NCI-H146 treated with DMSO at 0.1 percent for 48 hours (cell line): ENCODE measurements at regions not wholly inside any gene's neighbourhood (a gene's known extent, or its start where the extent isn't known, plus 50 kb on each side); places are given as distances from the start of the nearest gene placed in this dataset.

ENCODE experiments used
- DNase-seq: peaks from one replicate; lab custom pipeline; 2025; ENCODE audit not compliant: unreplicated experiment; lab: John Stamatoyannopoulos, UW

- DNase-seq, result no peak
Observed at GRCh38 chr6:6376845-6377244, 56.4 kb upstream of the F13A1 start.

- DNase-seq, result no peak
Observed at GRCh38 chr6:6377621-6378020, 57.2 kb upstream of the F13A1 start.

GRCh38 chr6:6379573-6379972 is 59.1 kb upstream of the F13A1 start:
- no peak for DNase-seq

GRCh38 chr6:6384520-6384919 is 64.1 kb upstream of the F13A1 start:
- no peak for DNase-seq

GRCh38 chr6:6386010-6386409 is 65.5 kb upstream of the F13A1 start:
- DNase-seq, result no peak

GRCh38 chr6:6390849-6391602 is 70.6 kb upstream of the F13A1 start:
- no peak for DNase-seq

GRCh38 chr6:6392214-6393068 is 72.0 kb upstream of the F13A1 start:
- no peak for DNase-seq

- no peak for DNase-seq
Observed at GRCh38 chr6:6393069-6393529, 72.6 kb upstream of the F13A1 start.

- DNase-seq, result no peak
Observed at GRCh38 chr6:6395581-6396197, 75.2 kb upstream of the F13A1 start.

GRCh38 chr6:6397842-6398241 is 77.4 kb upstream of the F13A1 start:
- no peak for DNase-seq

GRCh38 chr6:6399568-6399967 is 79.1 kb upstream of the F13A1 start:
- DNase-seq, result no peak

GRCh38 chr6:6401401-6401800 is 80.9 kb upstream of the F13A1 start:
- no peak for DNase-seq

- DNase-seq, result no peak
Observed at GRCh38 chr6:6402006-6402405, 81.5 kb upstream of the F13A1 start.

GRCh38 chr6:6402591-6402990 is 82.1 kb upstream of the F13A1 start:
- no peak for DNase-seq

- DNase-seq, result no peak
Observed at GRCh38 chr6:6405031-6405430, 84.6 kb upstream of the F13A1 start.

- DNase-seq, result no peak
Observed at GRCh38 chr6:6405997-6406714, 85.7 kb upstream of the F13A1 start.

- no peak for DNase-seq
Observed at GRCh38 chr6:6406715-6407070, 86.2 kb upstream of the F13A1 start.

- DNase-seq, result no peak
Observed at GRCh38 chr6:6407071-6407741, 86.7 kb upstream of the F13A1 start.

- DNase-seq, result no peak
Observed at GRCh38 chr6:6409397-6410030, 89.1 kb upstream of the F13A1 start.

GRCh38 chr6:6411115-6411514 is 90.7 kb upstream of the F13A1 start:
- no peak for DNase-seq
